Thyroid gland (tissue), 4 donors: ENCODE measurements at regions not wholly inside any gene's neighbourhood (a gene's known extent, or its start where the extent isn't known, plus 50 kb on each side); places are given as distances from the start of the nearest gene placed in this dataset.

ENCODE experiments used
- CTCF ChIP-seq, 6 experiments: fragments of 200-600 bp in 3 of 6; fragments of 450-650 bp in 3 of 6; sonication (generic) in 3 of 6; IDR thresholded peaks; one replicate each; pipeline ENCODE4 v1.5.1; 2016 to 2019; ENCODE audit warnings: antibody characterized with exemption in 6 of 6, mild to moderate bottlenecking in 2 of 6, inconsistent platforms in 1 of 6, moderate library complexity in 1 of 6
- POLR2A ChIP-seq, 2 donors: fragments of 450-650 bp; IDR thresholded peaks; one replicate each; pipeline ENCODE4 v1.6.1; 2017; ENCODE audit warnings: antibody characterized with exemption in 2 of 2, mild to moderate bottlenecking in 2 of 2, moderate library complexity in 1 of 2

GRCh38 chr2:163389838-163390237 lies 346.0 kb downstream of the FIGN start:
- TF ChIP-seq CTCF (IDR thresholded peaks at IDR 0.05) (no peak), POLR2A (IDR thresholded peaks at IDR 0.05) (no peak)
